ENCODE measurements at regions not wholly inside any gene's neighbourhood (a gene's known extent, or its start where the extent isn't known, plus 50 kb on each side); places are given as distances from the start of the nearest gene placed in this dataset.

DNA sequence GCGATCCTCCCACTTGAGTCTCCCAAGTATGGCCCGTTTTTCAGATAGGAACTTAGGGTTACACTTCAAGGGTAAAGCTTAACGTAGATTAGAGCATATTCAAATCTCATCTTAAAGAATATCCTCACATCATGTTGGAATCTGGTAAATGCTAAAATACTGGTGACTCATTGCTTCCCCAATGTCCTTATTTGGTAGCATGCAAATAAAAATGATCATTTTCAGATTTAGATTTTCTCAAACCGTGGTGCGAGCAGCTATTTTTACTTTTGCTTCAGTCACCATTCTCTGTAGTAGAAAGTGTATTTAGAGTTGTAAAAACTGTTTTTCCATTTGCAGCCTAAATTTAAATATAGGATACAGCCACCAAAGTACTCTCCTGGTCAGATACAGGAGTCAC, 101.5 kb upstream of the MAML3 start:
- H3K27ac ChIP-seq (ENCODE audit: low read length), result no peak overlapping the region
- H3K9me3 ChIP-seq (ENCODE audit: insufficient read depth, low read depth, low read length), result no peaks in the 10 kb centered on the region
- peaks cover 14% of the 10 kb centered on the region; the same call in 1 of the 2 replicates for H3K4me1 ChIP-seq (ENCODE audit: insufficient read depth, low read length)

DNA sequence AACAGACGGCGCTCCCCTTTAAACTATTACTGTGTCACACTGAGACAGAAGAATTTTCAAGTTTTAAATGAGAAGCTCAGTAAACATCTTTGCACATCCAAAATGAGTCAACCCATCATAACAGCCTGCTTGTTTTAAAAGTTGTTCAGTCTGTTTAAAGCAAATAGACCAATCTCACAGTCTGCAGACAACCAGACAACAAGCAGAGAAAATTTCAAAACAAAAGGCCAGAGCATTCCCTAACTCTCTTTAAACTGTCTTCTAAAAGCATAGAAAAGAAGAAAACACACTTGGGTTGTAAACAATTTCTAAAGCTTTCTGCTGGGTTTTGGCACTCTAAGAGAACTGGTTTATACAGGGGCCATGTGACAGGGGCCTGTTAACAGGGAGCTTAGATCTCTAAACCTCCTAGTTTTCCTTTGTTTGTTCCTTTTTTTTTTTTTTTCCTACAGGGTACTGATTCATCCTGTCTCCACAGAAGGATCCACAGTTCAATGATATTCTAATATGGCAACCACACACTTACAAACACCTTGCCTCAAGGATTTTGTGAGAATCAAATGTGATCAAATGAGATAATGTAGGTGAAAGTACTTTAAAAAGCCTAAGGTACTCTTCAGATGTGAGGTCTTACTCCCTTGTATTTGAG, 100.8 kb upstream of the MAML3 start:
- Histone ChIP-seq H3K4me1 (ENCODE audit: insufficient read depth, low read length) (peaks cover 14% of the 10 kb centered on the region; the same call in 1 of the 2 replicates), H3K27ac (ENCODE audit: low read length) (no peak overlapping the region), H3K27me3 (ENCODE audit: insufficient read depth, low read length) (peaks cover 23% of the 10 kb centered on the region), H3K36me3 (ENCODE audit: insufficient read depth, low read depth, low read length) (no peaks in the 10 kb centered on the region), H3K9me3 (ENCODE audit: insufficient read depth, low read depth, low read length) (no peaks in the 10 kb centered on the region), H3K9ac (ENCODE audit: low read depth, low read length) (no peak overlapping the region), H3K4me3 (ENCODE audit: low read length) (no peak overlapping the region)

More for the DNA sequence above, 101.5 kb upstream of the MAML3 start:
- Histone ChIP-seq H3K27me3 (ENCODE audit: insufficient read depth, low read length) (peaks cover 23% of the 10 kb centered on the region), H3K4me3 (ENCODE audit: low read length) (no peak overlapping the region), H3K36me3 (ENCODE audit: insufficient read depth, low read depth, low read length) (no peaks in the 10 kb centered on the region), H3K9ac (ENCODE audit: low read depth, low read length) (no peak overlapping the region)

DNA sequence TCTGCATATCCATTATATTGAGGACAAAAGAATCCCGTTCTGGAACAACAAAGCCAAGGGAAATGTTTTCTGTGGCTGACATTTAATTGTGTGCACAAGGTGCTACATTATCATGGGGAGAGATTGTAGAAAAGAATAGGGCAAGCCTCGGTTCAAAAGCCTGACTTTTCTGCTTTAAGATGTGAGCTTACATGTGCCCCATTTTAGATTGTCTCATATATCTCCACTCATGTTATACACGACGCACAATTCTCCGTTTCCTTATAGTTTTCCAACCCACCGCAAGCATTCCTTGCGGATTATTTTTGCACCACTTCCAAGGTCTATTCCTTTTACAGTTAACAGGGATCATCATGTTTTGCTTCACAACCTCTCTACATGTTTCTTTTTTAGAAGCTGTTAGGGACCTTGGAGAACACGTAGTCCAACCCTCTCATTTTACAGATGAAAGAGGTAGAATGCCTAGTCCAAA, 99.6 kb upstream of the MAML3 start:
- Histone ChIP-seq H3K4me1 (ENCODE audit: insufficient read depth, low read length) (peaks cover 14% of the 10 kb centered on the region; the same call in 1 of the 2 replicates), H3K27me3 (ENCODE audit: insufficient read depth, low read length) (peaks cover 23% of the 10 kb centered on the region), H3K9ac (ENCODE audit: low read depth, low read length) (no peak overlapping the region), H3K36me3 (ENCODE audit: insufficient read depth, low read depth, low read length) (no peaks in the 10 kb centered on the region), H3K27ac (ENCODE audit: low read length) (no peak overlapping the region), H3K9me3 (ENCODE audit: insufficient read depth, low read depth, low read length) (no peaks in the 10 kb centered on the region), H3K4me3 (ENCODE audit: low read length) (peak overlapping the region; percentile 67; the same call in 1 of the 2 replicates)

DNA sequence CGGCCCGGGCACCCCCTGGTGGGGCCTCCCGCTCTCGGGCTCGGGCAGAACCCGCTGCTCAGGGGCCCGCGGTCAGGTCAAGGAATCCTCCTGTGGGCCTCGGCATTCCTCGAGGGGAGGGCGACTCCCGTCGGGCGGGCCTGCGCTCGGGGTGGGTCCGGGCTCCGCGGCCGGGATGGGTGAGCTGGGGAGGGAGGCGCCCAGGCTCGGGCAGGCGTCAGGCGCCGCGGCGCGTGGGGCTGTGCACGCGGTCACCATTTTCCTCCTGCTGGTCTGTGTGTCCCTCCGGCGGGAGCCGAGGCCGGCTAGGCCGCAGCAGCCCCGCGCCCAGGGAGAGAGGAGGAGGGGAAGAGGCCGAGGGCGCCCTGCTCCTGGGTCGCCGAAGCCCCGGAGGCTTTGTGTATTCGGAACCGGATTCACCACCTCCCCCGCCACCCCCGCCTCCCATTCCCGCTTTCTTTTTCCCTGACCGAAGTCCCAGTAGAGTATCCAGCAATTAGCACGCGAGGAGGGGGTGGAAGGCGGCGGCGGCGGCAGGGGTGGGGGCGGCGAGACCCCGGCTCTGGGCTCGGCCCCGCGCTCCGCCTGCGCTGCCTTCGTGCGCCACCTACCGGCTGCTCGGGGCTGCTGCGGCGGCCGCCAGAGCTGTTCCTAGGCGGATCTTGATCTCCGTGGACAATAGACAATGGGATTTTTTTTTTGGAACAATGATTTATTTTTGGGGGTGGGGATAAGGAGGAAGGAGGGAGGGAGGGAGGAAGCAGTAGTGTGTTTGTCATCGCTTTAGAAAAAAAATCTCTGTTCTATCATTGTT, 99.0 kb upstream of the MAML3 start:
- Histone ChIP-seq H3K27ac (ENCODE audit: low read length) (no peak overlapping the region), H3K9me3 (ENCODE audit: insufficient read depth, low read depth, low read length) (no peaks in the 10 kb centered on the region), H3K4me1 (ENCODE audit: insufficient read depth, low read length) (peaks cover 14% of the 10 kb centered on the region; the same call in 1 of the 2 replicates), H3K9ac (ENCODE audit: low read depth, low read length) (peak overlapping the region; percentile 64; the same call in 1 of the 2 replicates), H3K4me3 (ENCODE audit: low read length) (peak overlapping the region; percentile 67; the same call in 1 of the 2 replicates), H3K27me3 (ENCODE audit: insufficient read depth, low read length) (peaks cover 23% of the 10 kb centered on the region), H3K36me3 (ENCODE audit: insufficient read depth, low read depth, low read length) (no peaks in the 10 kb centered on the region)

DNA sequence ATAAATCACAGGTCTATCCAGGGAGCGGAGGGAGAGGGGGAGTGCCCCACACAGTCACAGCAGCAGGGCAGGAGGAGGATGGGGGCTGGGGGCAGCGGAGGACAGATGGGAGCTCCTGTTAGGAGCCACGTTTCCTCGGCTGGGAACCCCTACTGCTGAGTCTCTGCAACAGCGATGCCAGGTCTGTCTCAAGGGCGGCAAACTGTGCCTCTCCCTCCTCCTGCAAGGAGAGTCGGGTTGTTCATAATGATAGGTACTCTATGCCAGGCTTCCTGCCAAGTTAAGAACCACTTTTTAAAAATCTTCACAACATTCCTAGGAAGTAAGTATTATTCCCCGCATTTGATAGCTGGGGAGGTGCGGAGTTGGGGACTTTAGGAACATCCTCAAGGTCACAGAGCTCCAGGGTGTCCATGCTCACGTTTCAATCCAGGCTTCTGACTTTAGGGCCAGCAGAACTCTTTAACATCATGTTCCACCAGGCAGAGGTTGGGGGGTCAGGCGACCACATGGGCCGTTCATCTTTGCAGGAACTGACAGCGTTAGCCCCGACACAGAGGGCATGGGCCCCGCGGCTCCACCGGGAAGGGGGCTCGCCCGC, 98.3 kb upstream of the MAML3 start:
- Histone ChIP-seq H3K27me3 (ENCODE audit: insufficient read depth, low read length) (peaks cover 23% of the 10 kb centered on the region), H3K9ac (ENCODE audit: low read depth, low read length) (peak overlapping the region; percentile 64; the same call in 1 of the 2 replicates), H3K4me1 (ENCODE audit: insufficient read depth, low read length) (peaks cover 14% of the 10 kb centered on the region; the same call in 1 of the 2 replicates), H3K4me3 (ENCODE audit: low read length) (peak overlapping the region; percentile 67), H3K9me3 (ENCODE audit: insufficient read depth, low read depth, low read length) (no peaks in the 10 kb centered on the region), H3K36me3 (ENCODE audit: insufficient read depth, low read depth, low read length) (no peaks in the 10 kb centered on the region), H3K27ac (ENCODE audit: low read length) (no peak overlapping the region)

DNA sequence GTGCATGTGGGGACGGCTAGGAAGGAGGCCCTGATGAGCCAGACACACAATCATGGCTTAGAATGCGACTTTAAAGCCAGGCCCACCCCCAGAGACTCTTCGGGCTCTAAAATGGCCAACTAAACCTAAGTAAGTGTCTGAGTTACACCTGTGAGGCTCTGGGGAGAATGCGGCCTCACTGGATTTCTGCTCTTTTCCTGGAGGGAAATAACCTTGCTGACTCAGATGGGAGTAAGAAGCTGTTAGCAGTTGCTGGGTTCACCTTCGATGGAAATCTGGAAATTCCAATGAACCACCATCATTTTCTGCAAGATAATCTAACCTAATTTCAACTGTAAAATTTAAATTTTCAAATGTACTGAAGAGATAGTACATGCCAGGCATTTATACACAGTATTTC, 97.6 kb upstream of the MAML3 start:
- H3K9ac ChIP-seq (ENCODE audit: low read depth, low read length), result no peak overlapping the region
- no peak overlapping the region for H3K4me3 ChIP-seq (ENCODE audit: low read length)
- peaks cover 14% of the 10 kb centered on the region; the same call in 1 of the 2 replicates for H3K4me1 ChIP-seq (ENCODE audit: insufficient read depth, low read length)
- H3K27ac ChIP-seq (ENCODE audit: low read length), result no peak overlapping the region
- peaks cover 23% of the 10 kb centered on the region for H3K27me3 ChIP-seq (ENCODE audit: insufficient read depth, low read length)
- H3K9me3 ChIP-seq (ENCODE audit: insufficient read depth, low read depth, low read length), result no peaks in the 10 kb centered on the region
- H3K36me3 ChIP-seq (ENCODE audit: insufficient read depth, low read depth, low read length), result no peaks in the 10 kb centered on the region

DNA sequence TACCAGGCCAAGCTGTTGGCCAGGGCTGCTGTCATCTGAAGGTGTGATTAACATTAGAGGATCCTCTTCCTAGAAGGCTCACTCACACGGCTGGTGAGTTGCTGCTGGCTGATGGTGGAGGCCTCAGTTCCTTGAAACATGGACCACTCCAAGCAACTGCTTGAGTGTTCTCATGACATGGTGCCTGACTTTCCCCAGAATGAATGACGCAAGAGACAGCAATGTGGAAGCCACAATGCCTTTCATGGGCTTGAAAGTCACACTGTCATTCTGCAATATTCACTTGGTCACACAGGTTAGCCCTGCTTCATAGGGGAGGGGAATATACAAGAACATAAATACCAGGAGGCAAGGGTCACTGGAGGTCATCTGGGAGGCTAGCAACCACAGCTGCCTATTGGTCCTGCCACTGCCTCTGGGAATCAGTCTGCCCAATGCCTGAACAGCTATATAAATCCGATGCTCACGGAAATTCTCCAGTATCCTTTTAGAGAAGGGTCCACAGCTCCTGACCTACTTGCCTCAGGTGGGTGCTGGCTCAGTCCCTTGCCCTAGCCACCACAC, 97.1 kb upstream of the MAML3 start:
- peaks cover 23% of the 10 kb centered on the region for H3K27me3 ChIP-seq (ENCODE audit: insufficient read depth, low read length)
- peaks cover 14% of the 10 kb centered on the region; the same call in 1 of the 2 replicates for H3K4me1 ChIP-seq (ENCODE audit: insufficient read depth, low read length)
- H3K9me3 ChIP-seq (ENCODE audit: insufficient read depth, low read depth, low read length), result no peaks in the 10 kb centered on the region
- H3K27ac ChIP-seq (ENCODE audit: low read length), result no peak overlapping the region
- H3K9ac ChIP-seq (ENCODE audit: low read depth, low read length), result no peak overlapping the region
- H3K4me3 ChIP-seq (ENCODE audit: low read length), result no peak overlapping the region
- H3K36me3 ChIP-seq (ENCODE audit: insufficient read depth, low read depth, low read length), result no peaks in the 10 kb centered on the region

DNA sequence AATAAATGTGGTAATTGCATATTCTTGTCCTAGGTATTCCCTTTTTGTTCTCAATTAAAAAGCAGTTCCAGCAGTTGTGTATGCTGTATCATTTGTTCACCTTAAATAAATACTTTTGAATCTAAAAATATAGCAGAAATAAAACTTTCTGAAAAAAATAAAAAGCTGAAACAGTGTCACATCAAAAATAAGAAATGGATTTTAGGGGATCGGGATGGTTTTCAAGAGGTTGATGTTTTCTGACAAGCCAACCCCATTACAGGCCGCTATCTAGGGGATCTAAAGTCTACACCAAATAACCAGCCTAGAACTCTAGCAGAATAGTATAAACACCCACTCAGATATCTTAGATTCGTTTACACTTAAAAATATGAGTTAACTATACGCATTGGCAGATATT, 95.4 kb upstream of the MAML3 start:
- Histone ChIP-seq H3K27me3 (ENCODE audit: insufficient read depth, low read length) (peaks cover 22% of the 10 kb centered on the region), H3K9me3 (ENCODE audit: insufficient read depth, low read depth, low read length) (no peaks in the 10 kb centered on the region), H3K36me3 (ENCODE audit: insufficient read depth, low read depth, low read length) (no peaks in the 10 kb centered on the region), H3K27ac (ENCODE audit: low read length) (no peak overlapping the region), H3K4me3 (ENCODE audit: low read length) (no peak overlapping the region), H3K4me1 (ENCODE audit: insufficient read depth, low read length) (peaks cover 10% of the 10 kb centered on the region; the same call in 1 of the 2 replicates), H3K9ac (ENCODE audit: low read depth, low read length) (no peak overlapping the region)

DNA sequence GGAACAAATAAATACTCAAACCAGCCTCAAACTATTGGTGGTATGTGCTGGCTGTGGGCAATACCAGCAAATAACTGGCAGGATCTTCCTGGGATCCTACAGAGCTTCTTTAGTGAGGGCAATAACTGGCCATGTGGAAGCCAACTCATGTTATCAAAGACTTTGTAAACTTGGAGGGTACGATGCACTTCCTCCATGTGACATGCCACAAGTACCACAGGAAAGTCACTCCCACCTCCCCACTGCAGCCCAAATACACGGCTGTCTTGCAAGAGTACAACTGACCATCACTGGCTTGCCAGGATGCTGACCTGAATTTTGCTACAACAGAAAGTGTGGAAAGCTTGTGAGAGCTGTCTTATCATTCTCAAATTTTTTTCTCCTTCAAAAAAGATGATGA, 93.3 kb upstream of the MAML3 start:
- no peaks in the 10 kb centered on the region for H3K36me3 ChIP-seq (ENCODE audit: insufficient read depth, low read depth, low read length)
- H3K27me3 ChIP-seq (ENCODE audit: insufficient read depth, low read length), result peaks cover 10% of the 10 kb centered on the region
- no peak overlapping the region for H3K9ac ChIP-seq (ENCODE audit: low read depth, low read length)
- H3K4me3 ChIP-seq (ENCODE audit: low read length), result no peak overlapping the region
- peaks cover 15% of the 10 kb centered on the region for H3K4me1 ChIP-seq (ENCODE audit: insufficient read depth, low read length)
- H3K9me3 ChIP-seq (ENCODE audit: insufficient read depth, low read depth, low read length), result no peaks in the 10 kb centered on the region
- no peak overlapping the region for H3K27ac ChIP-seq (ENCODE audit: low read length)

DNA sequence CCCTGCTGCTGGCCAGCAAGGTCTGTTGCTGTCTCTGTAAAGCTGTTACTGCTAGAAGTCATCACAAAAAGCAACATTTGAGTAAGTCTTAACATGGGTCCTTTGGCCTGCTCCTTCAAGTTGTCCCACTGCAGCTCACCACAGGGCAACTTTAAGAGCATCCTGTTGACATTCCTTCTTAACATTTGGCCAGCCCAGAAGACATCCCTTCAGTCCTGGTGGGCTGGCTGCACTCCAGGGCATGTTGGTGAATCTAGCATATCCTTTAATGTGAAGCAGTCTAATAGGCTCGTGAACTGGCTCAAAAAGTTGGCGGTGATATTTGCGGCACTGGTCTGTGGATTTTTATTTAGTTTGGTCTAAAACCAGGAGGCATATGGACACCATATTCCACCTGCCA, 92.2 kb upstream of the MAML3 start:
- no peak overlapping the region for H3K4me3 ChIP-seq (ENCODE audit: low read length)
- no peak overlapping the region for H3K27ac ChIP-seq (ENCODE audit: low read length)
- H3K4me1 ChIP-seq (ENCODE audit: insufficient read depth, low read length), result peaks cover 11% of the 10 kb centered on the region
- H3K27me3 ChIP-seq (ENCODE audit: insufficient read depth, low read length), result no peaks in the 10 kb centered on the region
- H3K9ac ChIP-seq (ENCODE audit: low read depth, low read length), result no peak overlapping the region
- no peaks in the 10 kb centered on the region for H3K9me3 ChIP-seq (ENCODE audit: insufficient read depth, low read depth, low read length)
- no peaks in the 10 kb centered on the region for H3K36me3 ChIP-seq (ENCODE audit: insufficient read depth, low read depth, low read length)

DNA sequence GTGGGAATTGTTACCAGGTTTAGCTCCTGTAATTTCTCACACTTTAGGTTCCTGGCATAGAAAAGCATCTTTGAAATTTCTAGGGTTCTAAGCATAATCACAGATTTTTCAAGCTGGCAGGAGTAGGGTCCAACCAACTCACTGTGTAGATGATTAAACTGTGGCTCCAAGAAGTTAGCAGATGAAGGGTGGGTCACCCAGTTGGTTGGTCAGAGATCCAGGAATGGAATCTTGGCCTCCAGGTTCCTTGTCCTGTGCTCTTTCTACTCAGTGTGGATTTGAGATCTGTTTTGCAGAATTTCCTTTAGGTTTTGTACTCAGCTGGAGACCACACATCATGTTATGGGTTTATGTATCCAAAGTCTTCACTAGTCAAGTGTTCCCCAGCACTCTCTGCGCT, 90.3 kb upstream of the MAML3 start:
- H3K9ac ChIP-seq (ENCODE audit: low read depth, low read length), result no peak overlapping the region
- H3K27ac ChIP-seq (ENCODE audit: low read length), result no peak overlapping the region
- H3K4me1 ChIP-seq (ENCODE audit: insufficient read depth, low read length), result peaks cover 15% of the 10 kb centered on the region

More for the DNA sequence above, 90.3 kb upstream of the MAML3 start:
- Histone ChIP-seq H3K4me3 (ENCODE audit: low read length) (no peak overlapping the region), H3K27me3 (ENCODE audit: insufficient read depth, low read length) (no peaks in the 10 kb centered on the region), H3K9me3 (ENCODE audit: insufficient read depth, low read depth, low read length) (no peaks in the 10 kb centered on the region), H3K36me3 (ENCODE audit: insufficient read depth, low read depth, low read length) (no peaks in the 10 kb centered on the region)
